Heart right ventricle (tissue), 16 donors: ENCODE measurements at regions not wholly inside any gene's neighbourhood (a gene's known extent, or its start where the extent isn't known, plus 50 kb on each side); places are given as distances from the start of the nearest gene placed in this dataset.

Source experiments
- ATAC-seq, 8 donors: fragments of 200-7000 bp; cut with Tn5 transposase; one replicate each; pipeline ENCODE4 v1.9.1; 2020; ENCODE audit warnings: mild to moderate bottlenecking in 8 of 8, moderate library complexity in 8 of 8, moderate number of reproducible peaks in 1 of 8
- DNase-seq, 2 donors: peaks; one replicate each; pipeline ENCODE4 v3.0.0-alpha.2; 2020
- H3K27ac ChIP-seq, 10 donors: fragments of 200-600 bp; sonication (generic) in 2 of 10; one replicate each; pipeline versions ENCODE4 v1.5.0 to v1.8.0; 2020 to 2022; ENCODE audit warnings: mild to moderate bottlenecking in 3 of 10
- H3K27me3 ChIP-seq, 7 donors: fragments of 200-600 bp; one replicate each; pipeline ENCODE4 v1.8.0; 2021 to 2022; ENCODE audit warnings: mild to moderate bottlenecking in 2 of 7
- H3K36me3 ChIP-seq, 9 donors: fragments of 200-600 bp; sonication (generic) in 1 of 9; one replicate each; pipeline versions ENCODE4 v1.5.0 to v1.8.0; 2020 to 2022; ENCODE audit warnings: mild to moderate bottlenecking in 2 of 9
- H3K4me1 ChIP-seq, 9 donors: fragments of 200-600 bp; sonication (generic) in 1 of 9; one replicate each; pipeline versions ENCODE4 v1.5.0 to v1.8.0; 2020 to 2022; ENCODE audit warnings: mild to moderate bottlenecking in 4 of 9
- H3K4me3 ChIP-seq, 10 donors: fragments of 200-600 bp; sonication (generic) in 2 of 10; one replicate each; pipeline versions ENCODE4 v1.5.0 to v1.8.0; 2020 to 2022; ENCODE audit warnings: mild to moderate bottlenecking in 7 of 10, moderate library complexity in 2 of 10
- H3K9me3 ChIP-seq, 11 donors: fragments of 200-600 bp in 10 of 11; sonication (generic) in 2 of 11; one replicate each; pipeline versions ENCODE4 v1.5.0 to v1.8.0; 2013 to 2022; ENCODE audit warnings: mild to moderate bottlenecking in 2 of 11, control low read depth in 1 of 11, moderate library complexity in 1 of 11
- WGBS, 2 donors: extraction: QIAGEN DNeasy Blood & Tissue Kit; methylation state at CpG; one replicate each; pipeline ENCODE4 v1.1.7; 2013; ENCODE audit warnings: inconsistent platforms in 1 of 2; 5-methylcytosine and 5-hydroxymethylcytosine counted together
- intact Hi-C, 10 donors: fragments of 100-400 bp; cut with DNase I; formaldehyde crosslinking; loops; one replicate each; pipeline versions ENCODE4 v1.11.1 to v1.14.2; 2022
- TF ChIP-seq, protein P1 (sequence below), 9 donors: fragments of 200-600 bp; sonication (generic) in 2 of 9; IDR thresholded peaks; one replicate each; pipeline versions ENCODE4 v1.5.0 to v1.8.0; 2021 to 2022; ENCODE audit warnings: antibody characterized with exemption in 9 of 9, mild to moderate bottlenecking in 5 of 9, moderate library complexity in 1 of 9
- donor health status: Arrhythmogenic right ventricular cardiomyopathy.
- donor health status: ischemic (EF 13 %, LVEDD 7.1; RV severe dilation, severe dysfunction).
- donor health status: healthy with polysubstance abuse.
- donor health status: DM: no; HTN: yes; CAD: no.
- donor health status: DM: no; HTN: no; CAD: no.
- donor health status: ischemic (EF 25% LVEDD 6.9; RV normal size, moderate dysfunction).
- donor health status: ischemic (EF 25% LVEDD 5.7; RV mildly dilated, moderate dysfunction).
- donor health status: healthy.
- donor health status: DM: yes; HTN: yes; CAD: no.
- donor health status: Ischemic cardiomyopathy.
- donor health status: ischemic (EF 35%, LVEDD 5.7; RV mildly dilated, moderate dysfunction).
- donor health status: nonischemic (EF 11% LVEDD 7.7; RV severe dilation, severe dysfunction).
- donor health status: DM: yes; HTN: yes; CAD: no.
- donor health status: PGD.
- donor health status: ischemic (EF 29% LVEDD 5.4; RV normal size, mild dysfunction).
- donor health status: nonischemic (EF 23%, LVEDD 6.1; RV moderate dilation, normal function).

DNA sequence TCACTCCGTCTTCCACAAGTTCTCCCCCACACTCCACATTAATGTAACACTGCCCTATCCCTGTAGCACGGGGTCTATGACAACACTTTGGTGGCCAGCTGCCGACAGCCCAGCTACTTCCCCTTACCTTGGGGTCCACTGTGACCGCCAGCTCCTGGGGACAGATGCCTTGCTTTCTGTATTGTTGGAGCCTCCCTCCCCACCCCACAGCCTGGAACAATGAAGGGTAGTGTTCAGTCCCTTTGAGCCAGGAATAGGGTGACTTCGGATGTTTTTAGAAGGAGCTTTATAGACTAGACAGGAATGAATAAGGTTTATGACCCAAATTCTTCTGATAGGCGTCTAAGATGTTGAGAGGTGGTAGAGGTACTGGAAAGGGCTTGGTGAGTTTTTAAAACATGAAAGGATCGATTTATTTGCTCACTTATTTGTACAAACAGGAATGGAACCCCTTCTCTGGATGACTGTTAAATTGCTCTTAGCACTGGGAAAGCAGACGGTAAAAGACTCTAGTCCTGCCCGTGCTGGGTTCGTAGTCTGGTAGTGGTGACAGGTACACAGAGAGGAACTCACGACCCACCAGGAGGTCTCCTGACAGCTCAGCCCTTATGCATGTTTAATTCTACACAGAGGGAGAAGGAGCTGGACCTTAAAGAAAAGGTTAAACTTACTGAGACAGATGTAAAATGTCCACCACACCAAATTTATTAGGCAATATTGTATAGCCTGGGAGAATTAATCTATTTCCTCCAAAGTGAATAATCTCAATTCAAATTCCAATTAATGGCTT is 90.9 kb downstream of the MYCN start:
- Histone ChIP-seq H3K4me1 (no peaks in the 10 kb centered on the region), H3K36me3 (no peaks in the 10 kb centered on the region), H3K27me3 (peaks cover 0 to 2% (median 0%) of the 10 kb centered on the region in 7 donors), H3K9me3 (no peaks in the 10 kb centered on the region), H3K4me3 (no peak overlapping the region), H3K27ac (no peak overlapping the region)
- intact Hi-C loops: no loop called here
- WGBS, 2 donors: 77 to 83% methylated on average over 11 of the region's 11 CpGs
- TF ChIP-seq, protein P1, sequence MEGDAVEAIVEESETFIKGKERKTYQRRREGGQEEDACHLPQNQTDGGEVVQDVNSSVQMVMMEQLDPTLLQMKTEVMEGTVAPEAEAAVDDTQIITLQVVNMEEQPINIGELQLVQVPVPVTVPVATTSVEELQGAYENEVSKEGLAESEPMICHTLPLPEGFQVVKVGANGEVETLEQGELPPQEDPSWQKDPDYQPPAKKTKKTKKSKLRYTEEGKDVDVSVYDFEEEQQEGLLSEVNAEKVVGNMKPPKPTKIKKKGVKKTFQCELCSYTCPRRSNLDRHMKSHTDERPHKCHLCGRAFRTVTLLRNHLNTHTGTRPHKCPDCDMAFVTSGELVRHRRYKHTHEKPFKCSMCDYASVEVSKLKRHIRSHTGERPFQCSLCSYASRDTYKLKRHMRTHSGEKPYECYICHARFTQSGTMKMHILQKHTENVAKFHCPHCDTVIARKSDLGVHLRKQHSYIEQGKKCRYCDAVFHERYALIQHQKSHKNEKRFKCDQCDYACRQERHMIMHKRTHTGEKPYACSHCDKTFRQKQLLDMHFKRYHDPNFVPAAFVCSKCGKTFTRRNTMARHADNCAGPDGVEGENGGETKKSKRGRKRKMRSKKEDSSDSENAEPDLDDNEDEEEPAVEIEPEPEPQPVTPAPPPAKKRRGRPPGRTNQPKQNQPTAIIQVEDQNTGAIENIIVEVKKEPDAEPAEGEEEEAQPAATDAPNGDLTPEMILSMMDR (IDR thresholded peaks at IDR 0.05): no peak
- no peak for DNase-seq
- no peak for ATAC-seq

DNA sequence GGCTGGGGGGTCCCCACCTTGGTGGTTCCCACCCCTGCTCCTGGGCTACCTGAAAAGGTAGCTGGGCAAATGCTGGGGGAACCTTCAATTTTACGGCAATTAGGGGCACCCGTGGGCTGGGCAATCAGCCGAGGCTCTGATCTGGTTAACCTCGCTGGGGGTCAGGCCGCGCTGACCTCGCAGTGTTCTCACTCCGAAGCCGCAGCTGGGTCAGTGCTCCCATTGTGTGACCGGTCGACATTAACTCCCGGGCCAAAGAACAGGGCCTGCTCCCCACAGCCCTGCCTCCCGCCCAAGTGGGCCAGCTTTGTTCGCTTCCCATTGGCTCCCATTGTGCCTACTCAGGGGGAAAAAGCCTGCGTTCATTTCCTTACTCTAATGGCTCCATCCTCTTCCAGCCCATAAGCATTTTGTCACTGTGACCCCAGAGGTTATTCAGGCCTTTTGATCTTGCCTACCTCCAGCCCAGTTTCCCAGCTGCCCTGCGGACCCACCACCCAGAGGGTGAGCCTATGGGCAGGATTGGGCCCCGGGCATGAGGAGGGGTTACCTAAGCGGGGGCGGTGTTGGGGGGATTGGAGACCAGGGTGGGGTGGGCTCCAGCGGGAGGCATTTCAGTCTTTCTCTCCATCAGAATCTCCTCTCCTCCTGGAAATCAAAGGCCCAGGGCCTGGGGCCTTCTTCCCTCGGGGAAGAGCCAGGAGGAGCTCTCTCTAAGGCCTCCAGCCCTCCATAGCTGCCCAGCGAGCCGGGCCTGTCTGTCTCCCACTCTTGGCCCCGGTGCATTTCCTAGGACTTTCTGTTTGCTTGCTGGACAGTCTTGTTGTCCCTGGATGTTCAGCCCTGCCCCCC is 90.1 kb downstream of the MYCN start:
- ATAC-seq (no peak), DNase-seq (no peak)
- no peaks in the 10 kb centered on the region for H3K27me3 ChIP-seq
- 91 to 92% methylated on average over 24 of the region's 24 CpGs for WGBS, 2 donors
- no peak overlapping the region for H3K4me3 ChIP-seq
- intact Hi-C loops: no loop called here
- no peaks in the 10 kb centered on the region for H3K4me1 ChIP-seq
- H3K36me3 ChIP-seq: no peaks in the 10 kb centered on the region
- H3K27ac ChIP-seq: no peak overlapping the region
- TF ChIP-seq, protein P1 (IDR thresholded peaks at IDR 0.05): no peak
- no peaks in the 10 kb centered on the region for H3K9me3 ChIP-seq

DNA sequence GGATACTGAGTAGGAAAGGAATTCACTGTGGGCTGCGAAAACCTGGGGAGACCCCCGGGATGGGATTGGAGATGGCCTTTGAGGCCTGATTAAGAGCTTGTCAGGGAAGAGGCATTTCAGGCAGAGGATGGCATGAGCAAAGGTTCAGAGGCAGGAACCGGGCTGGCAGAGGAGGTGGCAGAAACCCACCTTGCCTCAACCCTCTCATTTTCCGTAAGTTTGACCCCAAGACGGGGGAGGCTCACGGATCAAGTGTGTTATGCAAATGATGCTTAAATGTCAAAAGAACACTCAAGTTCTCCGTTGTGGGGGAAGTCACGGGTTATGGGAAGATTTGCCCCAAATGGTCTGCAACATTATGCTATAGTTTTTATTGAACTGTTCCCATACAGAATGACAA is 88.3 kb downstream of the MYCN start:
- DNase-seq (no peak), ATAC-seq (no peak)
- no peak overlapping the region for H3K27ac ChIP-seq
- 89 to 90% methylated on average over 8 of the region's 8 CpGs for WGBS, 2 donors
- H3K27me3 ChIP-seq: peaks cover 0 to 7% (median 0%) of the 10 kb centered on the region in 7 donors
- intact Hi-C loops: no loop called here
- no peak overlapping the region for H3K4me3 ChIP-seq
- TF ChIP-seq, protein P1 (IDR thresholded peaks at IDR 0.05): no peak
- H3K4me1 ChIP-seq: no peaks in the 10 kb centered on the region
- no peaks in the 10 kb centered on the region for H3K36me3 ChIP-seq
- no peaks in the 10 kb centered on the region for H3K9me3 ChIP-seq

DNA sequence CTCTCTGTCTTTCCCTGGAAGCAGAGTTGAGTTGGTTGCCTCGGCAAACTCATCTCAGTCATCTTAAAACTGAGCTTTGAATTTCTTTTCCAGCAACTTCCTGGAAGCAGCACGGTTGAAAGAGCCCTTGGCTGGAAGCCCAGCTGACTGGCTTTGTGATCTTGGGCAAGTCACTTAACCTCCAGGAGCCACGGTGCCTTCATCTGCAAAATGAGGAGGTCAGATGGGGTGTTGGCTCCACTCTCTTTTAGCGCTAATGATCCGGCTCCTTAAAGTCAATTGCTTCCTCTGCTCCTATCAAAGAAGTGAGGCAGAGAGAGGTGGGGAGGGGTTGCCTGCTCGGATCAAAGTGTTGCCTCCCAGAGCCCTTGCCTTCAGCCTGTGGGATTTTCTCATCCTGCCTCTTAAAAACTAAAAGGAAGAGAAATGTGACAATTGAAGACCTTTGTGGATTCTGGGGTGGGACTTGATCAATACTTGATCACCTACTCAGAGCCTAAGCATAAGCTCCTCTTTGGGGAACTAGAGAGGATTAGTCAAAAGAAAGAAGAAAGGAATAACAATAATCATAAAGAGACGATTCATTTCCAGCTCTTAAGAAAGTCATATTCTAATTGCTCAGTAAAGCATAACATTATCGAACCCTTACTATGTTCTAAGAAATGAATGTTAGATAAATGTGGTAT is 86.6 kb downstream of the MYCN start:
- TF ChIP-seq, protein P1 (IDR thresholded peaks at IDR 0.05): no peak
- ATAC-seq: no peak
- Histone ChIP-seq H3K27ac (no peak overlapping the region), H3K36me3 (no peaks in the 10 kb centered on the region), H3K4me3 (no peak overlapping the region), H3K9me3 (no peaks in the 10 kb centered on the region), H3K27me3 (peaks cover 0 to 24% (median 0%) of the 10 kb centered on the region in 7 donors), H3K4me1 (no peaks in the 10 kb centered on the region)
- DNase-seq: no peak
- WGBS, 2 donors: 55 to 58% methylated on average over 8 of the region's 8 CpGs
- intact Hi-C loops: no loop called here
